ENCODE measurements at regions not wholly inside any gene's neighbourhood (a gene's known extent, or its start where the extent isn't known, plus 50 kb on each side); places are given as distances from the start of the nearest gene placed in this dataset.
A peak's percentile ranks its signal among the peaks of the same experiment; 100 is the strongest.

DNA sequence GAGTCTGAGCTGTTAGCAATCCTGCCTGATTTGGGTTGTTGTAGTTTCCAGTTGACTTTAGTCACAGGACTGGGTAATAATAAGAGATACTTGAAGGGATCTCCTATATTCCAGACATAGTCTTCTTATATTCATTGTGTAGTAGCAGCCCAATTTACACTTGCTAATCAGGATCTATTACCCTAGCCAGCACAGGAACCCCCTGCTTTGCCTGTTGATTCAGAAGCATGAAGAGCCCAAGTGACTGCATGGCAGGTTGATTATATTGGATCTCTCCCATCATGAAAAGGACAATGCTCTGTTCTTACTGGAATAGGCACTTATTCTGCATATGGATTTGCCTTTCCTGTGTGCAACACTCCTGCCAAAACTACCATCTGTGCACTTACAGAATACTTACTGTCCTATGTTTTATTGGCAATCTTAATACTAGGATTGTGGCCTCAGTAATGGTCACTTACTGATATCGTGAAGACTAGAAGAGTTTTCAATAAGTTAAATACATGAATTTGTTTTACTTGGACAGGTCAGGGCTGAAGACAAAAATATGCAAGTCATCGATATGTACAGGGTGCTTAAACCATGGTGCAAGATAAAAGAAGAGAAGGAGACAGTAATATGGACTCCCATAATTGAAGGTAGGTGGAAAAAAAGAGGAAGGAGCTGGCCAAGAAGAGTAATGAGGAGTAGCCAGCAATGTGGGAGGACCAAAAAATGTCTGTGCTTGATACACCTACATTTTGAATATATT is 304.1 kb downstream of the MCTP2 start:
- DNase-seq = no peak

DNA sequence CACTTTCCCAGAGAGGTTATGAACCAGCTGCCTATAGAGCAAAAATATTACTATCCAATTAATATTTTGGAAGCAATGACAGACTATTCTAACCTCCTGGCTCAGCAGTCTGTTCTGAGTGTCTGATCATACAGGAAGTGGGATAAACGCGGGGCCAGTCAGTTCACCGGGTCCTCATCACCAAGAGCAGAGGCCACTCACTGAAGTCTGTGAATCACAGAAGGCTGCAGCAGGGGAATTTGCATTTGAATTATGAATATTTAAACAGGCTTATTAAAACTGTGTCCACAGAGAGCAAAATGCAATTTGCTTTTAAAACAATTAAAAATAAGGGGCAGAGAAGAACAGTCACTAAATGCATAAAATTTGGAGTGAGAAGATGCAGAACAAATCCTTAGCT is 305.2 kb downstream of the MCTP2 start:
- no peak for DNase-seq

DNA sequence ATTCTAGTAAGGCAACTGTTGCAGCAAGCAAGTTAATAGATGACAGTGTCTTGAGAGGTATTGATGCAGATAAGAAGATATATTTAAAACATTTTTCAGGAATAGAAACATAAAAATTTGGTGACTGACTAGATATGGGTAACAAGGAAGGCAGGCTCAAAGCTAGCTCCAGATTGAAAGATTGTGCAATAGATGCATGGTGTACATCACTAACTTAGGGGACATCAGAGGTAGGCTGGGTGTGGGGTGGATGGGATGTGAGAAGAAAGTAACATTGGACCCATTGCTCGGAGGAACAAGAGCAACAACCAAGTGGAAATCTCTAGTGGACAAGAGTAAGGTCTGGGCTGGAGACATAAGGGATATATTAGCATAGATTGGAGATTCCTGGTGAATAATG is 306.9 kb downstream of the MCTP2 start:
- no peak for DNase-seq

DNA sequence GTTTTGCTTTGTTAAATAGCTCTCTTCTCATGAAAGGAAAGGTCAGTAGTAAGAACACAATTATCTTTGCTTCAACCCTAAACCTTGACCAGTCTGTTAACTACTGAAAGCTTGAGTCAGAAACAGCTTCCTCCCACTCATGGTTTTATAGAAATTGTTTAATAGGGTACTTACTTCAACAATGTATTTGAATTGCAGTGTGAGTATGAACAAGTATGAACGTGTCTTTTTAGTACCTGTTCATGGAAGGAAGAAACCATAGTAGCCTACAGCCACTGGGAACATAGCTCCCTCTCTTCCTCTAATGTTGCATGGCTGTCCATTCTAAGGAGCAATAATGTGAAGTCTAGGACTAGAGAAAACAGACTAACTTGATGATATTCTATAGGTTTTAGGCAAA is 311.0 kb downstream of the MCTP2 start:
- no peak for DNase-seq

DNA sequence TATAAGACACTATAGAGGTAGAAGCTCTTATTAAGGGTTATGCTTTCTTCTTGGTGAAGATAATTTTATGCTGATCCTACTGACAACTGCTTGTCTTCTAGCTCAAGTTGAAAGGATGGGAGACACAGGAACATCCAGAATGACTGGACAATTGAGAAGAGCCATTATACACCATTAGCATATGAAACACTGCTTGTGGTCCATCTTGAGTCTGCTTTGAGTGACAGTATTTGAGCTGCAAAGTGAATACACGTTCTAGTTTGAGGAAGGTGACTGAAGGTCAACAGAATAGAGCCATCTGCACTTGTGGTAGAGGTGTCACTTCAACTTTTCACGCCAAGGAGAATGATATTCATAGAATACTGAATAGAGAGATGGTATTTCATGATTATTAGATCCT is 315.4 kb downstream of the MCTP2 start:
- no peak for DNase-seq

DNA sequence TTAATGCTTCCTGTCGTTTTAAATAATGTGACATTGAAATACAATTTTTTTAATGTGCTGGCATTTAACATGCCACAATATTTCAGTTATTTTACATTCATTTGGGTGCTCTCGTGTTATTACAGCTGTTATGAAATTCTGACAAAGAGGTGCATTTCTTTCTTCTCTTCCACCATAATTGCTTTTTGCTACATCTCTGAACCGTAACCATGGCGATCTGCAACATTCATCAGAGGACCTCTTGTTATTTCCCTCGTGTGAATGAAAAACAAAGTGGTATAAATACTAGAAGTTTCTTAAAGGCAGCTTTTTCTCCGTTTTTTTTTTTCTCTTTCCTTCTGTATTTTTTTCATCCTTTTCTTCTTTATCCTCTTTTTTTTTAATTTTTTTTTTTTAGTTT is 316.4 kb downstream of the MCTP2 start:
- no peak for DNase-seq

DNA sequence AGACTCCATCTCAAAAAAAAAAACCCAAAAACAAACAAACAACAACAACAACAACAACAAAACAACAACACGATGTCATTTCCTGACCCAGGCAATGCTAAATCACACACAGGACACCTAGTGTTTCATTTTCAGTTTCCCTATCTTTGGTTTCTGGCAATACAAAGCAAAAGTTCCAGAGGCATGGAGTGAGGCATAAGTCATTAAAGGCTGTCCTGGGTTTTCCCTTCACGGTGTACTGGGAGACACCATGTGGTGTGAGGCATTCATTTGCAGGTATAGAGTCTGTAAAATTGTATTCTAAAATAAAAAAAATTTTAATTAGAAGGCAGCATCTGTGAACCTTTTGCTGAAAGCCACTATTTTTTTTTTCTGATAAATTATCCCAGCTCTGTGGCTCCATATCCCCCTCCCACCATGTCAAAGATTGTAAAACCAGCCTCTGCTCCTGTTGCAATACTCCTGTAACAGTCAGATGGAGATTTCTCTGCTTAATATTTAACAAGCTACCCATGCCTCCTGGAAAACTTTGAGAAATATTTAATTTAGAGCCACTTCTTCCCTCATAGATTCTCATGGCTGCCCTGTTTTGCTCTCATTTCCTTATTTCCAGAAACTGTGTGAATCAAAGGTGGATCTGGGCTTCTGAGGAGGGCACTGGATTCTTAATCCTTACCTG is 324.6 kb downstream of the MCTP2 start:
- no peak for DNase-seq

DNA sequence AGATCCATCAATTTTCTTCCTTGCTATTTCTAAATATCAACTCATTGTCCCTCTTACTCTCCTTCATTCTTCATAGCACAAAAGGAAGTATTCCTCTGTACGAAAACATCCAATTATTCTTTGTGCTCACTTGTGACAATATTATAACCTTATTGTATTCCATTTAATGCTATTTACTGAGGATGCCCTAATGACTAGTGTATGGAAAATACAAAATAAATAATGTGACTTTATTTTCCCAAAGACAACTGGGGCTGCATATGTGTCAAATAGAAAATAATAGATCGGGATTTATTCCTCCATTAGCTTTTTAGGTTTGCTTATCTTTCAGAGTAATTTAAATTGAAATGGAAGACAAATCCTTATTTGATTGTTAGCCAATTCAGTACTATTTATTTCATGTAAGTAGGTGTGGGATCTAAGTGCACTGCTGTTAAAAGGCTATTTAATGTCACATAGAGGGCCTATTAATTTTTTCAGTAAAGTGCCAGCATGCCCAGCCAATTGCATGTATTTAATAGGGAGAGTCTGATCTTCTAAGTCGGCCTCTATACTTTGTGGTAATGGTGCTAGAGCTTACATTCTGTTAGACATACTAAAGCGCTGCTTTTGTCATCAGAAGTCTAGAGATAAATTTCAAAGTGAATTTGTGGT is 329.8 kb downstream of the MCTP2 start:
- no peak for DNase-seq

DNA sequence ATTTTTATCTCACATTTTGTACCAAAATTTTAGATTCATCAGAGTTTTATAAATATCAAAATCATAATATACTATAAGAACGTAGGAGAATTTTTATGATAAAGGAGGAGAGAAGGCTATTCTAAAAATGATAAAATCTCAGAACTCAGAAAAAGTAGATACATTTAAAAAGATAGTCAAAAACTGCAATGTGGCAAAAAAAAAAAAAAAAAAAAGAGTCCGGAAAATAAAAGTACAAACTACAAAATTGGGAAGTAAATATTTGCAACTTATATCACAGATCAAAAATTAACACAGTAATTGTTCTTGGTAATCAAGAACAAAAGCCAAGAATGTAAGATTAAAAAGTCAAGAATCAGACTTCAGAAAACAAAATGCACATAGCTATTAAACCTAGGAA is 332.1 kb downstream of the MCTP2 start:
- DNase-seq = no peak

DNA sequence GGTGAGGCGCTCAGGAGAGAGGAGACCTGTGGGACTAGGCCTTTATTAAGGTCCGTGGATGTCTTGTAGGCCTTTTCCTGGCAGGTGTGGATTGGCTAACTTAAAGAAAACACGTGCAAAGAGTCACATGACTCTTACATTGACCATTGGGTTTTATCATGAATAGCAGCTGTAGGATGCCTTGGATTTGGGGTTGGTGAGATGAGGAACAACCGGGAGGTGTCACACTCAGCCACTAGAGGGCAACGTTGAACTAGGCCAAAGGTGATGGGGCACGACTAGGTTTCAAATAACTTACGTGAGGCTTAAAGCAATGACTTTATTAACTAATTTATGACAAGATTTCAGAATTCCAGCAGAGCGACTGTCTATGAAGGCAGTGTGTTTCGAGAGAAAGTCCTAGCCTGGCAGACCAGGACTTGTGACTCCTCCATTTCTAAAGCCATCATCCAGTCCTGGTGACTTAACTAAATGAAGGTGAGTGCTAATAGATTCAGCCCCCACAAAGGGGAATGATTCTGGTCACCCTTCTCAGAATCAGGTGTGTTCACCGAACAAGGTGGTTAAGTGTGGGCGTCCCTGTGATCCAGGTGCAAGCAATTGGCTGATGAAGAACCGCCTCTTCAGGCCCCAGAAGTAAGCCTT is 345.6 kb downstream of the MCTP2 start:
- DNase-seq = no peak

DNA sequence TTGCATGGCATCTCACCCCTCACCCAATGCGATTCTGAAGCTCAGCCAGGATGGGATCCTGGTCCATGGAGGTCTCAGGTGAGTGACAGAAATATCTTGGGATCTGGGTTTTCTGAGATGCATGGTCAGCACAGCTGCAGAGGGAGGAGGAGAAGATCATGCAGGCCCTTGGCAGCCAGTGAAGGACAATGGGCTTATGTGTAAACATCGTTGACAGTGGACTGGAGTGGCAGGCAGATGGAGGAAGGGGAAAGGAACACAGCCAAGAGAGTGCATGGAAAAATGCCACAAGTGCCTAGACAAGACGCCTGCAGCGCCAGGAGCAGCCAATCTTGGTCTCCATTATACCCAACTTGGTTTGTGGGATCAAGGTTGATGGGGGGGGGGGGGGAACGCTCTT is 347.9 kb downstream of the MCTP2 start:
- DNase-seq = no peak

DNA sequence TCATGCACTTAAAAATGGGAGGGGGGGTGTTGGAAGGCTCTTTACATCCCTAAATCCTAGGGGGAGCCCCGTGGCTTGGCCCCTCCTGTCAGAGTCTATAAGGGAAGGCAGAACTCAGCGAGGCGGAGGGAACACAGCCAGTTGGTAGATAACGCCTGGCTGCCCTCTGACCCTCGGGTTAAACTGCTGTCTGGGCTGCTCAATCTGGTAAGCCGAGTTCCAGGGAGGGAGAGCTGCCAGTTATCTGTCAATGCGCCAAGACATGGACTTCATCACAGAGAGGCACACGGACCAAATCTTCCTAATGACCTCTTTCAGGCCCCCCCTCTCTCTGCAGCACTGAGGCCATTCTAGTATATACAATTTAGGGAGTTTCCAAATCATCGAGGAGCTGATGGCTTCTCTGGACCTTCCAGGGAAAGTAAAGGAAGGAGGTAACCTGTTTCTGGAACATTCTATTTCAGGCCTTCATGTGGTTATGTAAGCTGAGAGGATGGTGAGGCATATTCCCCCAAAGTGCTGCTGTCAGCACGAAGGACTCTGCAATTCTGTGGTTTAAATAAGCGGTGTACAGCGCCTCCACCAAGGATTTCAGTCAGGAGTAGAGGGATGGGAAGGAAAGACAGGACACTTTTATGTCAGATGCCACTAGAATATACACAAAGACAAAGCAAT is 349.0 kb downstream of the MCTP2 start:
- DNase-seq = no peak

DNA sequence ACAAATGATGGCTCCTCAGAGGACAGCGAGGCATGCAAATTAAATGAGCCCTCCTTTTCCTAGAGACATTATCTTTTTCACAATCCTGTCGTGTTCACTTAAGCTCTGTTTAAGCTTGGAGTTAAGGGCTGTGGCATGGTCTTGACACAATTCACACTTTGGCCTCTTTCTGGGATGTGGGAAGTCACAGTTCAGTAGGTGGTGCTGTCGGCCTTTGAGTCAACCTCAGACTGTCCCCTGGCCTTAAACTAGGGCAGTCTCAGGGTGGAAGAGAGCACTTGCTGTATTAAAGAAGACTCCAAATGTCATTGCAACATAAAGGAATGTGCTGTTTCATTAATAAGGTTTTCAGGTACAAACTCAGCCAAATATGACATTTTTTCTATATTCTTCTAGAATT is 351.0 kb downstream of the MCTP2 start:
- DNase-seq = no peak

DNA sequence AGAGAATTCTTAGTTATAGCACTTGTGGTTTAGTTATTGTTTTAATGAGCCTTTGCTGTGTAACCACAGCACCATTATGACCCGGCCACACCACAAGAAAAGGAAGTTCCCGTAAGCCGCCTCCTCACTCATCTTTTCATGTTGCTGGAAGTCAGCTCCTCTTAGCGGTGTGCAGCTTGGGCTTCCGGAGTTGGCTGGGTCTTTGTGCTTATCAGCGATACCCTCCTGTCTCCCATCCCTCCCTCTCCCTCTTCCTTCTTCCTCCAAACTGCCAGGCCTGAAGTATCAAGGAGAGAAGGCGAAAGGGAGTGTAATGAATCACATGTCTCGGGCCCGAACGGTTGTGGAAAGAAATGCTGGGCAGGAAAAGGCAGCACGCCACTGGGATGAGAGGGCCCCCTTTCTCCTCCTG is 353.5 kb downstream of the MCTP2 start:
- DNase-seq = peak; percentile 6

DNA sequence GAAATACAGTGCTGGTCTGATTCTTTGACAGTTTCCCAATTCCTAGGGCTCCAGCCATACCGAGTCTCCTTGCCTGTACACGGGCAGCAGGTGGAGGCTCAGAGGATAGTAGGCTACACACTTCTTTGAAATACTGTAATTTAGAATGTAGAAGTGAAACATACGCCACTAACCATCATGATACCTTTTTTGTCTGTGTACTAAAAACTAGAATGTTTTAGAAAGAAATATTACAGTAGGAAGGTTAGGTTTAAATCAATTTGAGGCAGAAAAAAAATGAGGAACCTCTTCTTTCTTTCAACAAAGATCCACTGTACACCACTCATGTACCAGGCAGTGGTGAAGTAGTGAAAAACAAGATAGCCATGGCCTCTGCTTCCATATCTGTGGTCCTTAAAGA is 354.7 kb downstream of the MCTP2 start:
- DNase-seq = no peak

DNA sequence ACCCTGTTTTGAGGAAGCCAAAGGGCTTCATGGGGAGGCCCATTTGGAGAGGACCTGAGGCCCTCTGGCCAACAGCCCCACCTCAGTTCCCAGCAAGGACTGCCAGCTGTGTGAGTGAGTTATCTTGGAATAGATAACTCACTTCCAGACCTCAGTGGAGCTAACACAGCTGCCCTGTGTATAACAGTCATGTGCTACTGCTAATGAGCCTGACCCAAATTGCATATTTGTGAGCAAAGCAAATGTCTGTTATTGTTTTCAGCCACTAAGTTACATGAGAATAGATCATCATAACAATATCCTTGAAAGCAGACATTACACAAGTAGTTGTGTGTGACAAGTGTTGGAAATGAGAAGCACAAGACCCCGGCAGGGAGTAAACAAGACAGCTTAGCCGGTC is 355.8 kb downstream of the MCTP2 start:
- no peak for DNase-seq

DNA sequence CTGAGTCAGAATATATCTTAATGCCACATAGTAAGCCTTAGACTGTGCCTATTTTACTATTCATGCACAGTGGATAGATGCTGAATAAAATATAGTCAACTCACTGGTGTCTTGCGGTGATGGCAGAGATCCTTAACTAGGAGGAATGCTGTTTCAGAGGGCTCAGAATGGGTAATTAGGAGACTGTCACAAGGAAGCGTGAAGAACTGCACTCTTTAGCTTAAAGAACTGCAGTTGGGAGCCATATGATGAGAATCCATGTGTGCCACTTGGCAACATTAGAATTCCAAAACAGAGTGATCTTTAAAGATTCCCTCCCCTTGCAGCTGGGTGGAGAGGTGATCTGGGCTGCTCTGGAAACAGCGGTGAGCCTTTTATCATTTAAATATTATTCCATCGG is 357.6 kb downstream of the MCTP2 start:
- no peak for DNase-seq

DNA sequence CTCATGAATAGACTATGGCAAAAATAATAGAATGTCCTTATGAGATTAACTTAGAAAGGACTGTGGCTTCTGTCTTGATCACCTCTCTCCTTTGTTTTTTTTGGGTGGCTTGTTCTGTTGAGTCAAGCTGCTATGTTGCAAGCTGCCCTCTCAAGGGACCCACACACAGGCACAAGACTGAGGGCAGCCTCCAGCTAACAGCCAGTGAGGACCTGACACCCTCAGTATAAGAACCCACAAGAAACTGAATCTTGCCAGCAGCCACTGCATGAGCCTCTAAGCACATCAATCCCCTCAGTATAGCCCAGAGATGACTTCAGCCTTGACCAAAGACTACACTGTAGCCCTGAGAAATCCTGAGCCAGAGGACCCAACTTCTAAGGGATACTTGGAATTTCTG is 361.1 kb downstream of the MCTP2 start:
- no peak for DNase-seq

DNA sequence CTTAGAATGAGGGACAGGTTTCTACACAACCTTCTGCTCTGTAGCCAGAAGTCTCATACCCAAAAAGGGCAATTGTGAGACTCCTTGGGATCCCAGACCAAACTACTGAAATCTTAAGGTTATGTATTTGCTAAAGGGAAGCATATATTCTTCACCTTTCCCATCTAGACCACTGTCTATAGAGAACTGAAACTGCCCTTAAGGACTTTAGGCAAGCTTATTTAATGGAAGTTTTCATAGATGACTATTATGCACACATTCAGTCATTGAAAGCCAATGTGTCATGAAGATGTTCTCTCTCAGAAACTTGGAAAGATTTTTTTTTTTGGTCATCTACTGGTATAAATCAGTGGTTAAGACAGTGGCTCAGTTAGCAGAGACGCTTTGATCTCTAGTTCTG is 365.3 kb downstream of the MCTP2 start:
- no peak for DNase-seq

DNA sequence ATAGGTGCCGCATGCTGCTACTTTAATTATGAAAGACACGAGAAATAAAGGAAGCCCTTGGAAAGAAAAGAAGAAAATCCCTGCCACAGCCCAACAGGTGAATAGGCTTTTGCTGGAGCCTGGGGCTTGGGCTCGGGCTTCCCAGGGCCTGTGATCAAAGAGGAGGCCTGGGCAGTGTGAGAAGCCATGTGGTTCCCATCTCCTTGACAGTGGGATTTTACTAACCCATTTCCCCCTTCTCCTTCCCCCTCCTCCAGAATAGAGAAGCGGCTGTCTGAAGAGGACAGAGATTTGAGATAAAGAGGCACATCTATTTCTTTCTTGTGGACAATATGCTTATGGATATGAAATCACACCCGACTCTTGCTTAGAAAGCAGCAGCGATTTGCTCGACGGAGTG is 369.1 kb downstream of the MCTP2 start:
- no peak for DNase-seq

DNA sequence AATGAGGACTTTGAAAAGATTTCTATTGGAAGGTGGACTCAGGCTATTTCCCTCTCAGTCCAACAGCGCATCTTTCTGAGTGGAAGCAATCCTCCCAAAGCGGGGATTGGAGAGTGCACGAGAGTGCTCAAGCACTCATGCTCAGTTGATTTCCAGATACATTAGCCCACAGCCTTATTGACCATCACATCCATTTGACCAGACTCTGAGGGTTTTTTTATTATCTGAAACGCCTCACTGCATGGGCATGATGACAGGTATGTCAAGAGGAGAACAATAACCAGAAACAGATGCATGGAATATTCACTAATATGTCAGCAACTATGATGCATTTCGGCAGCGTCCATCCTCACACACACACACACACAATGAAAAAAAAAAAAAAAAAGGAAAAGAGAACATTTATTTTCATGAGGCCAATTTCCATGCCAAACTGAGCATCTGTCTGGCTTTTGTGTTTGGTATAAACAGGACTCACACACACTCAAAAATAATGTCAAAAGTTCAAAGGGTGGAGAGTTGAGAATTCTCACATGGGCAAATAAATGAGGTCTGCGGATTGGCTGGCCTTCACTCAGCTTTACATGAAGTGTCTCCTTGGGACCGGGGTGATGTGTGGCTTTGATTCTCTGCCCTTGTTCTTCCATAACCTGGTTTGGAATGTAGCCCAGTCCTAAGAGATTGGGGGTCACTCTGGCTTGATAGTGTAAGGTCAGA is 371.6 kb downstream of the MCTP2 start:
- no peak for DNase-seq

DNA sequence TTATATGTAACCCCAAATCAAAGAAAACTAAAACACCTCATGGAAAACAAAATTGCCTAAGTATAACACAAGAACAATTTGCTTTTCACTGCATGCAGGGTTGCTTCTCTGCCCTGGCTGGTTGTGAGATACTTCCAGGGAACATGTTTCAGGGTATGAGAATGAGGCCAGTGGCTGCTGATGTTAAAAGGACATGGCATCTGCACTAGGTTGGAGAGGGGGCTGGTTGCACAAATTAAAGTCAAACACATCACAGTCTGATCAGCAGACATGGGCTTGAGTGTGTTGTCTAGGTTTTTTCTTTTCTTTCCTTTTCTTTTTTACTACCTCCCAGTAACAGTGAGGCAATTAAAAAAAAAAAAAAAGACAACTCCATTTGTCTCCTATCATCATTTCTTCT is 374.9 kb downstream of the MCTP2 start:
- no peak for DNase-seq

All from fibroblast of skin of right quadriceps (primary cell).